Endothelial cell (in vitro differentiated cells): ENCODE measurements at regions not wholly inside any gene's neighbourhood (a gene's known extent, or its start where the extent isn't known, plus 50 kb on each side); places are given as distances from the start of the nearest gene placed in this dataset.

Experiments used
- DNase-seq: peaks from one replicate; pipeline ENCODE4 v3.0.0; 2021; ENCODE audit warnings: low spot score
- H3K27ac Mint-ChIP-seq: one replicate; pipeline ENCODE4 v1.8.0; 2021; ENCODE audit warnings: mixed read lengths, inconsistent platforms; ENCODE audit not compliant: unreplicated experiment
- H3K27me3 Mint-ChIP-seq: one replicate; pipeline ENCODE4 v1.8.0; 2021; ENCODE audit warnings: mild to moderate bottlenecking, moderate library complexity, mixed read lengths, inconsistent platforms; ENCODE audit not compliant: unreplicated experiment
- H3K36me3 Mint-ChIP-seq: one replicate; pipeline ENCODE4 v1.8.0; 2021; ENCODE audit warnings: mild to moderate bottlenecking, low read depth, mixed read lengths, inconsistent platforms; ENCODE audit not compliant: unreplicated experiment
- H3K4me1 Mint-ChIP-seq: one replicate; pipeline ENCODE4 v1.8.0; 2021; ENCODE audit warnings: mild to moderate bottlenecking, mixed read lengths, inconsistent platforms; ENCODE audit not compliant: unreplicated experiment
- H3K4me3 Mint-ChIP-seq: one replicate; pipeline ENCODE4 v1.8.0; 2021; ENCODE audit warnings: mild to moderate bottlenecking, mixed read lengths, inconsistent platforms; ENCODE audit not compliant: unreplicated experiment
- H3K9me3 Mint-ChIP-seq: one replicate; pipeline ENCODE4 v1.8.0; 2021; ENCODE audit warnings: mixed read lengths, inconsistent platforms; ENCODE audit not compliant: unreplicated experiment
- TF ChIP-seq, protein P1 (sequence below): fragments of 200-600 bp; sonication (generic); IDR thresholded peaks from one replicate; pipeline ENCODE4 v1.5.0; 2021; ENCODE audit warnings: antibody characterized with exemption; ENCODE audit not compliant: unreplicated experiment

- TF ChIP-seq, protein P1, sequence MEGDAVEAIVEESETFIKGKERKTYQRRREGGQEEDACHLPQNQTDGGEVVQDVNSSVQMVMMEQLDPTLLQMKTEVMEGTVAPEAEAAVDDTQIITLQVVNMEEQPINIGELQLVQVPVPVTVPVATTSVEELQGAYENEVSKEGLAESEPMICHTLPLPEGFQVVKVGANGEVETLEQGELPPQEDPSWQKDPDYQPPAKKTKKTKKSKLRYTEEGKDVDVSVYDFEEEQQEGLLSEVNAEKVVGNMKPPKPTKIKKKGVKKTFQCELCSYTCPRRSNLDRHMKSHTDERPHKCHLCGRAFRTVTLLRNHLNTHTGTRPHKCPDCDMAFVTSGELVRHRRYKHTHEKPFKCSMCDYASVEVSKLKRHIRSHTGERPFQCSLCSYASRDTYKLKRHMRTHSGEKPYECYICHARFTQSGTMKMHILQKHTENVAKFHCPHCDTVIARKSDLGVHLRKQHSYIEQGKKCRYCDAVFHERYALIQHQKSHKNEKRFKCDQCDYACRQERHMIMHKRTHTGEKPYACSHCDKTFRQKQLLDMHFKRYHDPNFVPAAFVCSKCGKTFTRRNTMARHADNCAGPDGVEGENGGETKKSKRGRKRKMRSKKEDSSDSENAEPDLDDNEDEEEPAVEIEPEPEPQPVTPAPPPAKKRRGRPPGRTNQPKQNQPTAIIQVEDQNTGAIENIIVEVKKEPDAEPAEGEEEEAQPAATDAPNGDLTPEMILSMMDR = no peak
- H3K4me3 Mint-ChIP-seq = no peak overlapping the region
- no peak for DNase-seq
- no peak overlapping the region for H3K27ac Mint-ChIP-seq
- no peaks in the 10 kb centered on the region for H3K9me3 Mint-ChIP-seq
- peaks cover 7% of the 10 kb centered on the region for H3K27me3 Mint-ChIP-seq
- peaks cover 6% of the 10 kb centered on the region for H3K4me1 Mint-ChIP-seq
- H3K36me3 Mint-ChIP-seq = no peaks in the 10 kb centered on the region
Measured at GRCh38 chr15:101542306-101543025, 53.0 kb upstream of the PCSK6 start.

- no peak for DNase-seq
- TF ChIP-seq, protein P1 = no peak
- Mint-ChIP-seq H3K4me1 (peaks cover 10% of the 10 kb centered on the region), H3K4me3 (no peak overlapping the region), H3K27me3 (peaks cover 7% of the 10 kb centered on the region), H3K27ac (no peak overlapping the region), H3K36me3 (no peaks in the 10 kb centered on the region), H3K9me3 (no peaks in the 10 kb centered on the region)
Measured at GRCh38 chr15:101541501-101542292, 52.2 kb upstream of the PCSK6 start.

GRCh38 chr15:101540480-101541239 is 51.2 kb upstream of the PCSK6 start:
- Mint-ChIP-seq H3K27ac (no peak overlapping the region), H3K9me3 (no peaks in the 10 kb centered on the region), H3K27me3 (peaks cover 8% of the 10 kb centered on the region), H3K36me3 (no peaks in the 10 kb centered on the region), H3K4me3 (no peak overlapping the region), H3K4me1 (peaks cover 13% of the 10 kb centered on the region)
- no peak for DNase-seq
- TF ChIP-seq, protein P1 = no peak

DNA sequence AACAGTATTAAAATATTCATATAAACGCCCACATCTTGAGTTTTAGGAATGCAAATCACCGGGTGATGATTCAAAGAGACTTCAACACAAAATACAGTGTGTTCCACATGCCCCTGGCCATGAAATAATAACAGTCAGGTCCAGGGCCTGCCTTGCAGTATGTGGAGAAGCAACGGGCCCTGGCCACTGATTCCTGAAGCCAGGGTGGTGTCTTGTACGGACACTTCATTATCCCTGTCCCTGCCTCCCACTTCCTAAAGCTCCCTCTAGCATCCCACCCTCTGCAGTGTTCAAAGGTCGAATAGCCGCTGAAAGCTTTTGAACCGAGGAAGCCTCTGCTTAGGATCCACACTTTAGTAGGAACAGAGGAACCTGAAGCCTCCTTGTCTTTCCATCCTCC is 50.4 kb upstream of the PCSK6 start:
- TF ChIP-seq, protein P1 = no peak
- no peaks in the 10 kb centered on the region for H3K9me3 Mint-ChIP-seq
- H3K36me3 Mint-ChIP-seq = no peaks in the 10 kb centered on the region
- H3K27ac Mint-ChIP-seq = no peak overlapping the region
- no peak for DNase-seq
- peaks cover 12% of the 10 kb centered on the region for H3K27me3 Mint-ChIP-seq
- H3K4me1 Mint-ChIP-seq = peaks cover 19% of the 10 kb centered on the region
- no peak overlapping the region for H3K4me3 Mint-ChIP-seq
